Fibroblast of pulmonary artery (primary cell): ENCODE measurements at regions not wholly inside any gene's neighbourhood (a gene's known extent, or its start where the extent isn't known, plus 50 kb on each side); places are given as distances from the start of the nearest gene placed in this dataset.

ENCODE experiments used
- DNase-seq: peaks from one replicate; pipeline ENCODE4 v3.0.0-alpha.2; 2010; ENCODE audit warnings: low read depth
- H3K4me3 ChIP-seq: replicated peaks from 2 replicates; pipeline ENCODE4 v1.5.1; 2011; ENCODE audit warnings: low read depth, mild to moderate bottlenecking, control low read depth, low read length, moderate library complexity
- TF ChIP-seq, protein P1 (sequence below): IDR thresholded peaks from 2 replicates; pipeline ENCODE4 v1.5.1; 2011; ENCODE audit warnings: mild to moderate bottlenecking, control low read depth, low read length, inconsistent platforms; ENCODE audit errors: missing control alignments

DNA sequence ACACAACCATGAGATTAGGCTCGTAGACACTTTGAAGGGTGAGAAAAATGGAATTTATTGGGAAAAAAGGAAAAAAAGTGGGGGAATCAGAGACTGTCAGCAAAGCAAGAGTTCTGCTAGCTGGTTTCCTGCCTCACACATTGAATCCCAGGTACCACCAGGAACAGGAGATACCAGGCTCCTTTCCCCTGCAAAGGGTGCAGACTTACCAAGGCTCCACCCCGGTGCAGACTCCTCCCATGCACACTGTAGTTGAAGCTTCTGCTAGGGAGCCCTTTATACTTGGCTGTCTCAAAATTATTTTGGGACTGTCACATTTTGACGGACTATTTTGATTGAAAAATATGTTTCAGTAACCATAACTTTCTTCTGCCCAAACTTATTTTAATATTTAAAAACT is 819.9 kb upstream of the GBE1 start:
- no peak for DNase-seq
- TF ChIP-seq, protein P1, sequence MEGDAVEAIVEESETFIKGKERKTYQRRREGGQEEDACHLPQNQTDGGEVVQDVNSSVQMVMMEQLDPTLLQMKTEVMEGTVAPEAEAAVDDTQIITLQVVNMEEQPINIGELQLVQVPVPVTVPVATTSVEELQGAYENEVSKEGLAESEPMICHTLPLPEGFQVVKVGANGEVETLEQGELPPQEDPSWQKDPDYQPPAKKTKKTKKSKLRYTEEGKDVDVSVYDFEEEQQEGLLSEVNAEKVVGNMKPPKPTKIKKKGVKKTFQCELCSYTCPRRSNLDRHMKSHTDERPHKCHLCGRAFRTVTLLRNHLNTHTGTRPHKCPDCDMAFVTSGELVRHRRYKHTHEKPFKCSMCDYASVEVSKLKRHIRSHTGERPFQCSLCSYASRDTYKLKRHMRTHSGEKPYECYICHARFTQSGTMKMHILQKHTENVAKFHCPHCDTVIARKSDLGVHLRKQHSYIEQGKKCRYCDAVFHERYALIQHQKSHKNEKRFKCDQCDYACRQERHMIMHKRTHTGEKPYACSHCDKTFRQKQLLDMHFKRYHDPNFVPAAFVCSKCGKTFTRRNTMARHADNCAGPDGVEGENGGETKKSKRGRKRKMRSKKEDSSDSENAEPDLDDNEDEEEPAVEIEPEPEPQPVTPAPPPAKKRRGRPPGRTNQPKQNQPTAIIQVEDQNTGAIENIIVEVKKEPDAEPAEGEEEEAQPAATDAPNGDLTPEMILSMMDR = no peak
- H3K4me3 ChIP-seq = no peak overlapping the region

DNA sequence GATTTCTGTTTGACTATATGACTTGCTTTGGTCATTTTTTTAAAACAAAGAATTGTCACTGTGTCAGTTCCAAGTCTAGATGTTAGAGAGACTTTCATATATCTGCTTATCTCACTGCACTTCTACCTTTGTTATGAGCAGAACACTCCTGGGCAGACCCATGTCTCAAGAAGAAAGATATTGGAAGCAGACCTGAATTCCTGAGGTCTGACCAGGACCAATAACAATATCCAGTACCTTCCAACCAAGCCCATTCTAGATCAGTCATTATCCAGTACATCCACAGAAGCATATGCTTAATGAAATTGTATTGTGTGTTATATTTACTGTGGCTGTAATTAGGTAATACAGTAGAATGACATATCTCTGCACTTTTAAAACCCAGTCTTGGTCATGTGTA is 811.3 kb upstream of the GBE1 start:
- DNase-seq = no peak
- TF ChIP-seq, protein P1 = no peak
- H3K4me3 ChIP-seq = no peak overlapping the region

DNA sequence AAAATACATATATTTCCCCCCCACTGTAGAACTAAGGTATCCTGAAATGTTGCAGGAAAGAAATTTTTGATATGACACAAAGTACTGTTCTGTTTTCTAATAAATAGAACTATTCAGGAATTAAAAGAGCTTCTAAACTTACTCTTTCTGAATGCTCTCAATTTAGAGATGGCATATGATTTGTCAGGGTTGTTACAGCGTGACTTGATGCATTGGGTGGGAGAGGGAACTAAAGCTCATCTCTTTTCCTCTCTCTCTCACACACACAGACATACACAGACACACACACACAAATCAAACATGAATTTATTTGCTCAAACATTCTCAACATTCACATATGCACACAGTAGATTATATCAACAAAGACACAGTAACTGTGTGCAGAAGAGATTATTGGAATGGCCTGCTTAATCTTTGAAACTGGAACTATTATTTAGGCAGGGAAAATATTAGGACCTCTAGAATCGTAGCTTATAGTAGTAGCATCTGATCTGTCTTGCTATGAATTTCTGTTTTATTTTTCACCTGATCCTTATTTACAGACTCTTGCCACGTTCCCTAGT is 807.4 kb upstream of the GBE1 start:
- no peak for DNase-seq
- TF ChIP-seq, protein P1 = no peak
- H3K4me3 ChIP-seq = no peak overlapping the region

DNA sequence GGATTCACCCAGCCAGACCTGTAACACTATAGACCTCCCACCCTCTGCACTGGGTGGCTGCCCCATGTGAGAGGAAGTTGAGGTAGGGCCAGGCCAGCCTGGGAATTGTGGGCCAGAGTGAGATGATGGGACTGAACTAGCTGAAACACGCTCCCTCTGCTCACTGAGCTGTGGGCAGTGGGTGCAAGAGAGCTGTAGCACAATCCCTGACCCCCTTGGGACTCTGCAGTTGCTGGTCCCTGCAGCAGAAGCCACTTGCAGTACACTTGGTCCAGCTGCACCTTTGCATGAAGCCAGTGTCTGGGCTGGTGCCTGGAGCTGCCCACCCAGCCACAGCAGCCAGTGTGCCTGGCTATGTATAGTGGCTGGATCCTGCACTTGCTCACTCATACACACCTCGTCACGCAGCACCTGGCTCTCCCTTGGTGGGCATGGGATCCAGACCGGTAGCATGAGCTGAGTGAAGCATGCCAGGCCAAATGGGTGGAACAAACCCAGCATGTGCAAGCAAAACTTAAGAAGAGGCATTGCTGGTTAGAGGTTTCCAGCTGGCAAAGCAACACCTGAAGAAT is 805.7 kb upstream of the GBE1 start:
- TF ChIP-seq, protein P1 = no peak
- DNase-seq = no peak
- H3K4me3 ChIP-seq = no peak overlapping the region

DNA sequence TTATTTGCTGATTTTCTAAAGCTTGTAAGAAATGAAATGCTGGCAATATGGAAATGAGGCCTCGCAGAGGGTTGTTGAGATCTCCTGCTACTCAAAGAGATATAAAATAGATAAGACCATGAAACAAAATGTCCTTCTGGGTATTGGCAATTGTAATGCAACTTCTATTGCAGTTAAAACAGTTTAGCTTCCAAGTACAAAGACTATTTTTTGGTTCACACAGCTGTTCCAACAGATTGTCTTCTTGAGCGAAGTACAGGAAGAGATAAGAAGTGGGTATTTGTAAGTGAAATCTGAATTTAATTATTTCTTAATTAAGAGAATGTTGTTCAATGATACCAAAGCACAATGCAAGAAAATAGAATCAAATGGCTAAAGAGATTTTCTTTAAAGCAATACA is 801.5 kb upstream of the GBE1 start:
- no peak for DNase-seq
- TF ChIP-seq, protein P1 = no peak
- H3K4me3 ChIP-seq = no peak overlapping the region

DNA sequence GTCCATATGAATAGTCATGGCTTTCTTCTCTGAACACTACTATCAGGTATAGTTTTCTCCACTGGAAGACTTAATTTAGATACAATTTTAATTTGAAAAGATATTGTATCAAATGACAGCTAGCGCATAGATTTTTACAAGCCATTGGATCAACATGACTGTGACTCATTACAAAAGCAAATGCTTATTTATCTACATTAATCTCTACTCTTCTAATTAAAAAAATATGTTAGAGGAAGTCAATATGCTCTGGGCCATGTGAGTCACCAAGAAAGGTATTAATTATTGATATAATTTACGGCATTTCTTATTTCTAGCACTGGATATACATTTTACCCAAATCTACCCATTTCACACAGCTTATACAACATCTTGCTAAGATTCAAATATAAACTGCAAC is 800.3 kb upstream of the GBE1 start:
- TF ChIP-seq, protein P1 = no peak
- no peak for DNase-seq
- no peak overlapping the region for H3K4me3 ChIP-seq

DNA sequence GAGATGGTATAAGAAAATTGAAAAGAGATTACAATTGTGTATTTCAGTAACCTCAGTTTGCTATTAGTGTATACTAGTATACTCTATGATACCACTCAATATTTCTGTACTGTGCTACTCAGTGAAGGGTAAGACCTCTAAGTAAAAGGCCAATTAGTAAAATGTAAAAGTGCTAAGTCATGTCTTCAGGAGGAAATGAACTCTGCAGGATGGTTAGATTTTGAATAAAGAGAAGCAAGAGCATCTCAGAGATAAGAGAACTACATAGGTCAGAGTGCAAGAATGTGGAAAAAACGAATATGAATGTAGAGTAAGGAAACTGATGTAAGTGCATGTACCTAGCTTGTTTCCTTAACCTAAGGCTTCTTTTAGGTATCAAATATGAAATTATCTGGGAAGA is 796.6 kb upstream of the GBE1 start:
- DNase-seq = no peak
- TF ChIP-seq, protein P1 = no peak
- no peak overlapping the region for H3K4me3 ChIP-seq
